ENCODE measurements at regions not wholly inside any gene's neighbourhood (a gene's known extent, or its start where the extent isn't known, plus 50 kb on each side); places are given as distances from the start of the nearest gene placed in this dataset.
"Not testable (repeated sequence)": the region's sequence is repeated elsewhere in the genome, so short reads cannot be mapped to it uniquely, and the experiment has no call there.

DNA sequence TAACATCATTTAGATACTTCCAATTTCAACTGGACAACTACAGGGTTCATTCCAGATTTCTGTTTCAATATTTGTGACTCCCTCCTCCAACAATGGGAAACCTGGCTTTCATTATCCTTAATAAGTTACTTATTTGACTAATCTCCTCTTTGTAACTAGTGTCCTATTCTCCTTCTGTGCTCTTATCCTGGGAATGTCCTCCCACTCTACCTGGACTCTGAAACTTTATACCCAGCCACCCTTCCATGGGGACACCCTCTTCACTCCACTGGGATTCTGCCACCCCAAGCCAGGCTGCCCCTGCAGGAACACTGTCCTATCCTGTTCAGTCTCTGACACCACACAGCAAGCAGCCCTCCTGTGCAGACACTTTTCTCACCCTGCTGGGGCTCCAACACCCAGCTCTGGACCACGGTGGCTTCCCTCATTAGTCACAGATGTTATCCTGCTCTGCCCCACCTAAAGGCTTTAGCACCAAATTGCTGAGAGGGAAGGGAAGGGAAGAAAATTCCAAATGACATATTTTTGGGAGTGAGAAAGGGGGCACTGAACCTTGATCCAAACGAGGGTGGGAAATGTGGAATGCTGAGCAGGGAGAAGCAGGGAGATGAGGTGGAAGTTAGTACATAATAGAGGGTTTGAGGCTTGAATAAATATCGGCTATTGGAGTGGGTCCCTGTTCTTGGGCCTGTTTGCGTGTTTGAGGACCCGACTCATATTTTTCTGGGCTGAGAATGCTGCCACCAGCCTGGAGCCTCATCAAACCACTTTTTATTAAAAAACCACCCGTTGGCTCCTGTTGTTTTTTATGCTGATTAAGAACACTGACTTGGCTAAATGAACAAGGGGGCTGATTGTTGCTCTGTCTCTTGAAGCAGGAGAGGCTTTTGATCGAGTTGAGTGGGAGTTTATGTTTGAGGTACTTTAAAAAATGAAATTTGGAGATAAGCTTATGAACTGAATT is 54.0 kb upstream of the AKIRIN2 start:
- DNase-seq: no peak

DNA sequence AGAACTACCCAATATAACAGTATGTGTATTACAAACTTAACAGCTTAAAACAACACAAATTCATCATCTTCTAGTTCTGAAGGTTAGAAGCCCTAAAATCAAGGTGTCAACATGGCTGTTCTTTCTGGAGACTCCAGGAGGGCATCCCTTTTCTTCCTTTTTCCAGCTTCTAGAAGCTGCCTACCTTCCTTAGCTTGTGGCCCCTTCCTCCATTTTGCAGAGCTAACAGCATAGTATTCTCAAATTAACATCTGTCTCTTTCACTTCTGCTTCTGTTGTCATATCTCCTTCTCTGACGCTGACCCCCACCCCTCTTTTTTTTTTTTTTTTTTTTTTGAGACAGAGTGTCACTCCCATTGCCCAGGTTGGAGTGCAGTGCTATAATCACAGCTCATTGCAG is 52.8 kb upstream of the AKIRIN2 start:
- DNase-seq: no peak

DNA sequence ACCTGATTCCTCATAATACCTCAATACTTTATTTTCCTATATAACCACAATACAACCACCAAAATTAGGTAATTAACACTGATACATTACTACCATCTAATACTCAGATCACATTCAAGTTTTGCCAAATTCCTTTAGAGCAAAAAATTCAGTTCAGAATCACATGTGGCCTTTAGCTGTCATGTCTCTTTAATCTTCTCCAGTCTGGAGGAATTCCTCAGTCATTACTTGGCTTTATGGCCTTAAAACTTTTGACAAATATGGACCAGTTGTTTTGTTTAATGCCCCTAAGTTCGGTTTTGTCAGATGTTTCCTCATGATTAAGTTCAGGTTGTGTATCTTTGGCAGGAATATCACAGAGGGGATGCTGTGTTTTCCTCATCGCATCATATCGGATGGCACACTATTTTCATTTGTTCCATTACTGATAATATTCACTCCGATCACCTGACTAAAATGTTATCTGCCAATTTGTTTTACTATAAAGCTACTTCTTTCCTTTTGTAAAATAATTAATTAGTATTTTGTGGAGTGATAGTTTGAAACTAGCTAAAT is 51.2 kb upstream of the AKIRIN2 start:
- no peak for DNase-seq

DNA sequence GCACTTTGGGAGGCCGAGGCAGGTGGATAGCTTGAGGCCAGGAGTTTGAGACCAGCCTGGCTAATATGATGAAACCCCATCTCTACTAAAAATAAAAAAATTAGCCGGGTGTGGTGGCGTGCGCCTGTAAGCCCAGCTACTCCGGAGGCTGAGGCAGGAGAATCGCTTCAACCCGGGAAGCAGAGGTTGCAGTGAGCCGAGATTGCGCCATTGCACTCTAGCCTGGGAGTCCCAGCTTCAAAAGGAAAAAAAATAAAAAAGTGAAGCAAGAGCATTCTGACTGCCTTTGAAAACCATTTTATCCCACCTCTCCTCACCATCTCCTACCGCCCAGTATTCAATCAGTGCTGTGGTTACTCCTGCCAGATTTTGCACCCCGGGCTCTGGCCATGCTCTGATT is 50.5 kb upstream of the AKIRIN2 start:
- not testable (repeated sequence) for DNase-seq
